Heart left ventricle (tissue), 13 donors: ENCODE measurements at regions not wholly inside any gene's neighbourhood (a gene's known extent, or its start where the extent isn't known, plus 50 kb on each side); places are given as distances from the start of the nearest gene placed in this dataset.

Experiments
- POLR2A ChIP-seq, 2 donors: fragments of 450-650 bp; IDR thresholded peaks; one replicate each; pipeline ENCODE4 v1.6.1; 2017; ENCODE audit warnings: antibody characterized with exemption in 2 of 2, mild to moderate bottlenecking in 2 of 2, moderate library complexity in 2 of 2
- TF ChIP-seq, protein P1 (sequence below), 12 donors: fragments of 200-600 bp; sonication (generic) in 4 of 12; IDR thresholded peaks; one replicate each; pipeline versions ENCODE4 v1.5.0 to v1.8.0; 2018 to 2022; ENCODE audit warnings: antibody characterized with exemption in 12 of 12, mild to moderate bottlenecking in 5 of 12
- donor health status: ischemic (EF 13 %, LVEDD 7.1; RV severe dilation, severe dysfunction).
- donor health status: DM: no; HTN: yes; CAD: no.
- donor health status: DM: no; HTN: no; CAD: no.
- donor health status: ischemic (EF 25% LVEDD 6.9; RV normal size, moderate dysfunction).
- donor health status: ischemic (EF 25% LVEDD 5.7; RV mildly dilated, moderate dysfunction).
- donor health status: ischemic (EF 35%, LVEDD 5.7; RV mildly dilated, moderate dysfunction).
- donor health status: nonischemic (EF 11% LVEDD 7.7; RV severe dilation, severe dysfunction).
- donor health status: DM: yes; HTN: yes; CAD: no.
- donor health status: PGD.
- donor health status: ischemic (EF 29% LVEDD 5.4; RV normal size, mild dysfunction).
- donor health status: nonischemic (EF 23%, LVEDD 6.1; RV moderate dilation, normal function).

DNA sequence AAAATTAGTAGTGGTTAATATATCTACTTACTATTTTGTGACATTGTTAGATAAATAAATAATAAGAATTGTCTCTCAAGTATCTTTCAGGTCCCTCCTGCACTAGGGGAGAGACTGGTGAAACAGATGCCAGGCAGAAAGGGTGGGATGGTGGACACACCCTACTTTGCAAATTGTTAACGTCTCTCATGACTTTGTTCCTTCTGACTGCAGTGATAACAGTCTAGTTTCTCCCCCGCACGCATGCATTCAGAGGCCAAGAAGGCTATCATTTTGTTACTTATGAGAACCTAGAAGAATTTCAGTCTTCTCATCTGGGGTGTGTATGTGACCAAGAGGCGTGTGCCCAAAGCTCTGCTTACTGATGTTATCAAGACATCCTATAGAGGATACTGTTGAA, 152.3 kb downstream of the EDN1 start:
- TF ChIP-seq, protein P1, sequence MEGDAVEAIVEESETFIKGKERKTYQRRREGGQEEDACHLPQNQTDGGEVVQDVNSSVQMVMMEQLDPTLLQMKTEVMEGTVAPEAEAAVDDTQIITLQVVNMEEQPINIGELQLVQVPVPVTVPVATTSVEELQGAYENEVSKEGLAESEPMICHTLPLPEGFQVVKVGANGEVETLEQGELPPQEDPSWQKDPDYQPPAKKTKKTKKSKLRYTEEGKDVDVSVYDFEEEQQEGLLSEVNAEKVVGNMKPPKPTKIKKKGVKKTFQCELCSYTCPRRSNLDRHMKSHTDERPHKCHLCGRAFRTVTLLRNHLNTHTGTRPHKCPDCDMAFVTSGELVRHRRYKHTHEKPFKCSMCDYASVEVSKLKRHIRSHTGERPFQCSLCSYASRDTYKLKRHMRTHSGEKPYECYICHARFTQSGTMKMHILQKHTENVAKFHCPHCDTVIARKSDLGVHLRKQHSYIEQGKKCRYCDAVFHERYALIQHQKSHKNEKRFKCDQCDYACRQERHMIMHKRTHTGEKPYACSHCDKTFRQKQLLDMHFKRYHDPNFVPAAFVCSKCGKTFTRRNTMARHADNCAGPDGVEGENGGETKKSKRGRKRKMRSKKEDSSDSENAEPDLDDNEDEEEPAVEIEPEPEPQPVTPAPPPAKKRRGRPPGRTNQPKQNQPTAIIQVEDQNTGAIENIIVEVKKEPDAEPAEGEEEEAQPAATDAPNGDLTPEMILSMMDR (IDR thresholded peaks at IDR 0.05), result no peak
- TF ChIP-seq POLR2A (IDR thresholded peaks at IDR 0.05), result no peak
